Activated CD8-positive, alpha-beta memory T cell treated with anti-CD3 and anti-CD28 coated beads, Interleukin-2, amount 50 U/mL, for 24 hours (primary cell): ENCODE measurements at regions not wholly inside any gene's neighbourhood (a gene's known extent, or its start where the extent isn't known, plus 50 kb on each side); places are given as distances from the start of the nearest gene placed in this dataset.

Experiments
- DNase-seq: peaks from one replicate; pipeline ENCODE4 v3.0.0-alpha.2; 2020; ENCODE audit errors: extremely low read depth

DNA sequence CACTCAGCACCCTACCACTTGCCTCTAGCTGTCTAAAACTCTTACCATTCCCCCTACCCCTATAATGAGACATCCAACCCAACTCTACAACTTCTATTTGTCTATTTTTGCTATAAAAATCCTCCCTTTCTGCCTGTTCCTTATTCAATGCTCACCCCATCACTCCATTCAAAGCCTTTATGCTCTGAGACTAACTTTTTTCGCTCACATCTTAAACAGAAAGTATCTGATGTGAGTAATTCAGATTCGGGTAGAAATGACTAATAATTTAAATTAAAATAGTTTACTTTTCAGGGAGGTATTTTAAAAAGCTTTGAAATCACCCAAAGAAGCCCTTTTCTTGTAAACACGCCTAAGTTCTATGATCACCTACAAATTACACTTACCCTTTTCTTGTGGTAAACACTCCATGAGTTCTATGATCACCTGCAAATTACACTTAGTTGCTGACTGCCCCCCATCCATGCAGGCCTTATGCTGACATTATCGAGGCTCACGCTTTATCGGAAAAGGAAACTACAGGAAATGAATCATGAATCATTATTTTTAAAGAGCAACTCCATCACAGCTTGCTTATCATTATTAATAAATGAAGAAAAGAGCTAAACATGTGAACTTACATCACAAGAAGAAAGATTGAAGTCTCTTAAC lies 168.7 kb upstream of the PPP1R2C start:
- no peak for DNase-seq

GRCh38 chrX:42948723-42949657 lies 171.0 kb upstream of the PPP1R2C start:
- DNase-seq = no peak

DNA sequence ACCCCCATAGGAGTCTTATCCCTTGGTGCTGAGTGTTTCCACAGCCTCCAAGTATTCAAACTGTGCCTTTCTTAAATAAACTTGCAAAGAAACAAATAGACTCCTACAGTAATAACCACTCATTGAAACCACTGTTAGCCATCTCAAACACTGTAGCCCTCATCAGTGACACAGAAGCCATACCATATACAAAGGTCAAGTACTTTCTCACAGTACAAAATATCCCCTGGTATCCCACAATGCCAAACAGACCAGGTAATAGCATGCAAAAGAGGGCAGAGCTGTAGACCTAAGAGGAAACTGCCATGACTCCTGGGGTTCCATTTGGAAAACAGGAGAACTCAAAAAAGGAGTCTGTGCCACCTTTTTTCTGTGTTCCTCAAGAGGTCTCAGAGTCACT lies 173.8 kb upstream of the PPP1R2C start:
- DNase-seq = no peak

DNA sequence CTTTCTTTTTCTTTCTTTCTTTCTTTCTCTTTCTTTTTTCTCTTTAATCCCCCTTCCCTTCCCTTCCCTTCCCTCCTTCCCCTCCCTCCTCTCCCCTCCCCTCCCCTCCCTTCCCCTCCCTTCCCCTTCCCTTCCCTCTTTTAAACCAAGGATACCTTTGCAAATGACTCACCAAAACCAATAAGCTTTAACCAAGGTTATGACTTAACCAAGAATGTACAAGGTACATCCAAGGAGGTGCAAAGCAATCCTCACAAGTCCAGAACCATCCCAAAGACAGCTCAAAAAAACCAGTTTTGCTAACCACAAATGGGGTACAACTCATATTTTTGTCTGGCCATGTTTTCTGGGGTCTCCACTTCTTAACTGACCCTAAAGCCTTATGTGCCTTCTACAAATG lies 174.7 kb upstream of the PPP1R2C start:
- DNase-seq = no peak

- no peak for DNase-seq
These were observed 176.9 kb upstream of the PPP1R2C start for GRCh38 chrX:42954880-42955279.

GRCh38 chrX:42955349-42955748 lies 177.4 kb upstream of the PPP1R2C start:
- no peak for DNase-seq

DNA sequence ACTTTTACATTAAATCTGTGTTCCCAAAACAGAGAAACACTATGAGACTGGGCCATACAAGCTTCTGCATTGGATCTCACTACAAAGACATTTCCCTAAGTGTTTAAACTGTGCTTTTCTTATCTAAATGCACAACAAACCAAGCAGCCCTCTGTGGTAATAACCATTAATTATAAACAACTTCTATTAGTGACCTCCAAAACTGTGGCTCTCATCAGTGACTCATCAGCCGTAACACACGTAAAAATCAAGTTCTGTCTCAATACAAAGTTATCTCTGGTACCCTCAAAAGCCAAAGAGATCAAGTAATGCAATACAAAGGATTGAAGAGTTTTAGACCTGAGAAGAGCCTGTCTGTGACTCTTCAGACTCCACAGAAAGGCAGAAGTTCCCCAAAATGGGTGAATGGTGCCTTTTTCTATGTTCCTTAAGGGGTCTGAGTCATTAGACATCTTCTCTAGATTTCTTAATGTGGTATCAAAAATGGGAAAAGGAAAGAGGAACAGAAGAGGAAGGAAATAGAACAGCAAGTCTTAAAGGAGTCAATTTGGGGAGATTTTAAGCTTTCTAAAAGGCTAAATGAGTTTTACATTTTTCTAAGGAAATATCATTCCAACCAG lies 189.8 kb upstream of the PPP1R2C start:
- DNase-seq = no peak

GRCh38 chrX:42973321-42973720 lies 195.4 kb upstream of the PPP1R2C start:
- DNase-seq = no peak

- no peak for DNase-seq
These were observed 197.9 kb upstream of the PPP1R2C start for GRCh38 chrX:42975906-42976305.

DNA sequence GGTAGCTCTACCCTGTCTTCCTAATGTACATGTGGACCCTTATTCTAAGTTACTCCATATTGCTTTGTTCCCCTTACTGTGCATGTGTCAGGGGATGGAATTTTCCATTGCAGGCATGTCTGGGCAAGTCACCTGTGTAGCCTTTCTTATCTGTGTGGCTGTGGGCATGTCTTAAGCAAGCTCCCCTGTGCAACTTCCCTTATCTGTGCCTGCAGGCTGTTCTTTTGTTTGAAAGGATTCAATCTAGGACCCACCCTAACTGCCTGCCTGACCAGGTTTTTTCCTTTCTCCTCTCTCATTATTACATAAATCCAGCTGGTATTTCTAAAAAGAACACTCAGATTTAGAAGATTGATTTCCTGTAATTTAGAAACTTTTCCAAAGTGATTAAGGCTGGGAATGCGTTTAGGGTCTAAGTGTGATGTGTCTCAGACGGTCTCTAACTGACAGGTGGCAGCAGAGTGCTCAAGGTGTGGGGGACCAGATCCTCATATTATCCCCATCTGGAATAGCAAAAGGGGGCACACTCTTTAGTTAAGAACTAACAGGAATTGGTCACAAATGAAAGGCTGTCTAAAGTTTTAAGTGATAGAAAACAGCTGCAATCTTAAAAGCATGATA lies 198.9 kb upstream of the PPP1R2C start:
- DNase-seq = no peak

DNA sequence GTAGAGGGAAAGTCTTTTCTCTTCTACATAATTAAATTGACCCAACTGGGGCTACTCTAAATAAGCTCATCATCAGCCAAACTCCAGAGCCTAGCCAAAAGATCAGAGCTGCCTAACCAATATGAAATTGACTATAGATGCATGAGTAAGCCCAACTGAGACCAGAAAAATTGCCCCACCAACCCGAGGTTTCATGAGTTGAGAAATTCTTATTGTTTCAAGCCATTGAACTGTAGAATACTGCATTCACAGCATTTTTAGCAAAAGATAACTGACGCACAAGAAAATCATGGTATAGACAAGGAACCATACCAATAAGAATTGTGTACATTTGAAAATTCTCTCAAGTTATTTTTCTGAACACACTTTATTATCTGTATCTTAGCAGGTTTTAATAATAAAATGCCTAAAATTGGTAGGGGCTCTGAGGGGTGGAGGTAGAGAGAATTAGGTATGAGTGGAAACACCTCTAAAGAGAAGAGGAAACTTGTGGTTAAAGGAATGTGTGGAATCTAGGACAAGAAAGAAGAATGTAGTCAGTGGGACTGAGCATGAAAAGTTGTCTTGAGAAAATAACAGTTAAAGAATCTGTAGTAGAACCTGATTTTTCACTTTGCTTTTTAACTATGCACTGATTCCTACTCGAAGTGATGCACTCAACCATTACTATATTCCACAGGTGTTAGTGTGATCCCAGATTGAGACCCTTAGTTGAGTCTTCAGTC lies 200.9 kb upstream of the PPP1R2C start:
- DNase-seq = no peak

DNA sequence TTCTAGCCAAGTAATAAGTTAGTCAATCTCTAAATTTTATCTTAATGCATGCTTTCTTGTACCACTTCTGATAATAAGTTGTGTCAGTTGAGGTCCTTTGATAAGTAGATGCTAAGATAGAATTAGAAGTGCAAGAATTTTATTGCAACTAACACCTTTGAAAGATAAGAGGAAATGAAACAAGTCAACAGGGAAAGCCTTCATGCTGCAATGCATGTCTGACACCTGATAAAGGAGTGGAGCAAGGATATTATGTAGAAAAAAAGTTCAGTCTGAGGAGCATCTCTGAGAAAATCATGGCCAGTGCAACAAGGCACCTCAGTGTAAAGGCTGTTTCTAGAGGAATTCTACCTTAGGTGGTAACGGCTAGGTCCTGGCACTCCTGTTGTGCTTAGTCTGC lies 210.7 kb upstream of the PPP1R2C start:
- no peak for DNase-seq

GRCh38 chrX:42992199-42992943 lies 214.4 kb upstream of the PPP1R2C start:
- no peak for DNase-seq

DNA sequence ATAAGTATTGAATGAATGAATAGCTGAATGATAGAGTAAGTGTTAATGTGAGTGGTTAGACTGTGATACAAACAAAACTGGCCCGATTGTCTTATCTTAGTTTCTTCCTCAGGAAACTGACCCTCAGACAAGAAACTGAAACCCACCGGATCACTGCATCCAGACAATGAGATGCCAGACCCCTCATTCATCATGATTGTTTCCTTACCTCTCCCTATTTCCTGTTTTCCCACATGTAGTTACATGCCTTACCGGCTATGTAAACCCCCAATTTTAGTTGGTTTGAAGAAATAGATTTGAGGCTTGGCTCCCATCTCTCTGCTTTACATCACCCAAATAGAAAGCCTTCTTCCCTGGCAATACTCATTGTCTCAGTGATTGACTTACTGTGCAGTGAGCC lies 218.9 kb upstream of the PPP1R2C start:
- DNase-seq = no peak

GRCh38 chrX:43000121-43000520 lies 222.2 kb upstream of the PPP1R2C start:
- DNase-seq = no peak

GRCh38 chrX:43002526-43003203 lies 224.7 kb upstream of the PPP1R2C start:
- DNase-seq = no peak

DNA sequence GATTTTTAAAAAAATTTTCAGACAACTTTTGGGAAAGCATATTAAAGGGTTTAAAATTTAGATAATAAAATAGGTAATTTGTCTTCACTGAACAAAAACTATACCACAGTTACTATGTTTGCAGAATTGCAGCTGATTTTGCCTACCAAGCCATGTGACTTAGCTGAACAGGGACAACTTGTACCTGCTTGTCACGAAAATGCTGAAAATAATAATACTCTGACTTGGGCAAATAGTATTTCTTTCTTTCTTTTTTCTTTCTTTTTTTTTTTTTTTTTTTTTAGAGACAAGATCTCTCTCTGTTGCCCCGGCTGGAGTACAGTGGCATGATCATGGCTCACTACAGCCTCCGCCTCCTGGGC lies 225.2 kb upstream of the PPP1R2C start:
- DNase-seq = no peak

DNA sequence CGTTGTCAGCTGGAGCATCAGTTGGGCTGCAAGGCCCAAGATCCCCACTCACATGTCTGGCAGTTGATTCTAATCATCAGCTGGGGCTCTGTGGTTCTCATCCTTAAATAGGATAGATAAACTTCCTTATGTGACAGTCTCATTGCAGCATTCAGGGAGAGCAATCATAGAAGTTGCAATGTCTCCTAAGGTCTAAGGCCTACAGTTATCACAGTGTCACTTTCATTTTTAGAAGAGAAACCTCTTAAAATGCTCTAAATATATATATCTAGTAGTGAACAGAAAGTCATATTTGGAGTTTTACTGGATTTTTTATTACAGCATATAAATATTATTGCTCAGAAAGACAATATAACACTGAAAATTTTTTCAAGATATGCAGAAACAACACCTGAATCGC lies 226.0 kb upstream of the PPP1R2C start:
- no peak for DNase-seq

GRCh38 chrX:43005561-43005960 lies 227.6 kb upstream of the PPP1R2C start:
- no peak for DNase-seq

GRCh38 chrX:43008356-43008755 lies 230.4 kb upstream of the PPP1R2C start:
- no peak for DNase-seq
